Breast epithelium (tissue), 4 donors: ENCODE measurements at regions not wholly inside any gene's neighbourhood (a gene's known extent, or its start where the extent isn't known, plus 50 kb on each side); places are given as distances from the start of the nearest gene placed in this dataset.
A peak's percentile ranks its signal among the peaks of the same experiment; 100 is the strongest.
"Not testable (repeated sequence)": the region's sequence is repeated elsewhere in the genome, so short reads cannot be mapped to it uniquely, and the experiment has no call there.

Source experiments
- DNase-seq, 2 donors: peaks; one replicate each; pipeline ENCODE4 v3.0.0-alpha.2; 2019; ENCODE audit warnings: low spot score in 2 of 2
- H3K27ac ChIP-seq, 2 donors: fragments of 200-600 bp; sonication (generic) in 1 of 2; one replicate each; pipeline ENCODE4 v1.5.1; 2016 to 2019; ENCODE audit warnings: mild to moderate bottlenecking in 1 of 2
- H3K27me3 ChIP-seq, 2 donors: fragments of 200-600 bp; sonication (generic) in 1 of 2; one replicate each; pipeline versions ENCODE4 v1.5.1 to v1.6.0; 2017 to 2019; ENCODE audit warnings: control low read depth in 1 of 2, mild to moderate bottlenecking in 1 of 2
- H3K36me3 ChIP-seq: fragments of 200-600 bp; one replicate; pipeline ENCODE4 v1.5.1; 2019
- H3K4me1 ChIP-seq, 2 donors: fragments of 200-600 bp; sonication (generic); one replicate each; pipeline ENCODE4 v1.5.1; 2016 to 2019; ENCODE audit warnings: control low read depth in 1 of 2
- H3K4me3 ChIP-seq, 3 donors: fragments of 200-600 bp; sonication (generic); 1 replicate in 2 of 3; 2 replicates in 1 of 3; pipeline ENCODE4 v1.5.1; 2016 to 2019; ENCODE audit warnings: mild to moderate bottlenecking in 3 of 3, moderate library complexity in 2 of 3
- H3K9me3 ChIP-seq, 2 donors: fragments of 200-600 bp; sonication (generic) in 1 of 2; one replicate each; pipeline ENCODE4 v1.5.1; 2016 to 2019; ENCODE audit warnings: control low read depth in 1 of 2
- POLR2A ChIP-seq: fragments of 450-650 bp; IDR thresholded peaks from one replicate; pipeline ENCODE4 v1.6.1; 2016; ENCODE audit warnings: antibody characterized with exemption, mild to moderate bottlenecking, moderate library complexity
- POLR2AphosphoS5 ChIP-seq, 3 donors: sonication (generic); formaldehyde crosslinking; IDR thresholded peaks; one replicate each; pipeline ENCODE4 v1.6.1; 2017; ENCODE audit warnings: antibody characterized with exemption in 3 of 3
- intact Hi-C: fragments of 100-400 bp; cut with DNase I; formaldehyde crosslinking; loops from one replicate; pipeline ENCODE4 v1.15.1; 2023; ENCODE audit warnings: low total_unique reads
- TF ChIP-seq, protein P1 (sequence below), 3 donors: fragments of 450-650 bp; IDR thresholded peaks; one replicate each; pipeline ENCODE4 v1.5.1; 2016 to 2017; ENCODE audit warnings: antibody characterized with exemption in 3 of 3, mild to moderate bottlenecking in 3 of 3, moderate library complexity in 3 of 3

DNA sequence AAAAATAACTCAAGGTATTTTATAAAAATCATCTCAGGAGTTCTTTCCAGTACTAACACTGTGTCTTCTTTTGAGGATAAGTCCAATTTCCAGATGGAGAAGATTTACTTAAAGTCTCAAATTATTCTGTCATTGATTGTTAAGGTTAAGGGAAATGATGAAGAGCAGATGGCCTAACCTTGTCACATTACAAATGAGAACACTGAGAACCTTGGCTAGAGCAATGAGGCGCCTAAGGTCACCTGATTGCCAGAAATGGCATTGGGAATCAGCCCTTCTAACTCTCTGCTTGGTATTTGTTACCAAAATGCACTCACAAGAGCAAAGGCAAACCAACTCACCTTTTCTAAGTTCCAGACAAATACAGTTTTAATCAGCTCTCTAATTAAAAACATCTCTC, 835.1 kb downstream of the RNF144A start:
- no peaks in the 10 kb centered on the region for H3K36me3 ChIP-seq
- TF ChIP-seq POLR2A = no peak
- peak in 1 of 3 donors; percentile 74 for TF ChIP-seq POLR2AphosphoS5 (IDR thresholded peaks at IDR 0.05)
- H3K27ac ChIP-seq = no peak overlapping the region
- DNase-seq = no peak
- H3K27me3 ChIP-seq = no peaks in the 10 kb centered on the region
- peaks cover 16 to 18% of the 10 kb centered on the region in 2 donors for H3K9me3 ChIP-seq
- intact Hi-C loops = no loop called here
- H3K4me1 ChIP-seq = no peaks in the 10 kb centered on the region
- no peak overlapping the region for H3K4me3 ChIP-seq

DNA sequence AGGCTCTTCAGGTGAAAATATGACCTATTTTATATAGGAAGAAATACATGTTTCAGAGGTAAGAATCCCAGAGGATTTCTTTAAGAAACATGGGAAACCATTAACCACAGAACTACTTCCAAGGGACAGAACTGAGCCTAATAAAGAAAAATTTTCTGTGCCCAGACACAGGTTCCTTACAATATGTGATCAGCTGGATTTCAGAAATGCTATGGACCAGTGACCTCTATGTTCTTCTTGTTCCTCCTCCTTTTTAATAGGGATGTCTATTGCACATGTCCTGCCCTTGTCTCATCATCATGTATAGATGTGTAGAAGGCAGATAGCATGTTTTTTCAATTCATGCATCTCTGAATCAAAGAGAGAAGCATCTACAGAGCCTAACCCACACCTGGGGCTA, 836.6 kb downstream of the RNF144A start:
- no peaks in the 10 kb centered on the region for H3K27me3 ChIP-seq
- H3K36me3 ChIP-seq = no peaks in the 10 kb centered on the region
- TF ChIP-seq POLR2A (no peak), POLR2AphosphoS5 (IDR thresholded peaks at IDR 0.05) (no peak)
- TF ChIP-seq, protein P1, sequence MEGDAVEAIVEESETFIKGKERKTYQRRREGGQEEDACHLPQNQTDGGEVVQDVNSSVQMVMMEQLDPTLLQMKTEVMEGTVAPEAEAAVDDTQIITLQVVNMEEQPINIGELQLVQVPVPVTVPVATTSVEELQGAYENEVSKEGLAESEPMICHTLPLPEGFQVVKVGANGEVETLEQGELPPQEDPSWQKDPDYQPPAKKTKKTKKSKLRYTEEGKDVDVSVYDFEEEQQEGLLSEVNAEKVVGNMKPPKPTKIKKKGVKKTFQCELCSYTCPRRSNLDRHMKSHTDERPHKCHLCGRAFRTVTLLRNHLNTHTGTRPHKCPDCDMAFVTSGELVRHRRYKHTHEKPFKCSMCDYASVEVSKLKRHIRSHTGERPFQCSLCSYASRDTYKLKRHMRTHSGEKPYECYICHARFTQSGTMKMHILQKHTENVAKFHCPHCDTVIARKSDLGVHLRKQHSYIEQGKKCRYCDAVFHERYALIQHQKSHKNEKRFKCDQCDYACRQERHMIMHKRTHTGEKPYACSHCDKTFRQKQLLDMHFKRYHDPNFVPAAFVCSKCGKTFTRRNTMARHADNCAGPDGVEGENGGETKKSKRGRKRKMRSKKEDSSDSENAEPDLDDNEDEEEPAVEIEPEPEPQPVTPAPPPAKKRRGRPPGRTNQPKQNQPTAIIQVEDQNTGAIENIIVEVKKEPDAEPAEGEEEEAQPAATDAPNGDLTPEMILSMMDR (IDR thresholded peaks at IDR 0.05) = no peak
- H3K4me3 ChIP-seq = no peak overlapping the region
- intact Hi-C loops = no loop called here
- no peaks in the 10 kb centered on the region for H3K4me1 ChIP-seq
- H3K9me3 ChIP-seq = peaks cover 16 to 29% of the 10 kb centered on the region in 2 donors
- no peak for DNase-seq
- H3K27ac ChIP-seq = no peak overlapping the region

- H3K4me1 ChIP-seq = no peaks in the 10 kb centered on the region
- peaks cover 16 to 31% of the 10 kb centered on the region in 2 donors for H3K9me3 ChIP-seq
- intact Hi-C loops = no loop called here
- no peak for TF ChIP-seq POLR2AphosphoS5 (IDR thresholded peaks at IDR 0.05)
- TF ChIP-seq POLR2A = no peak
- no peaks in the 10 kb centered on the region for H3K27me3 ChIP-seq
- no peak overlapping the region for H3K4me3 ChIP-seq
- DNase-seq = no peak
- no peak overlapping the region for H3K27ac ChIP-seq
- no peaks in the 10 kb centered on the region for H3K36me3 ChIP-seq
Observed at GRCh38 chr2:7755879-7756278, 838.7 kb downstream of the RNF144A start.

- intact Hi-C loops = no loop called here
- DNase-seq = no peak
Observed at GRCh38 chr2:7758073-7758759, 841.0 kb downstream of the RNF144A start.

GRCh38 chr2:7759898-7760297, 842.7 kb downstream of the RNF144A start:
- Histone ChIP-seq H3K36me3 (no peaks in the 10 kb centered on the region), H3K27me3 (no peaks in the 10 kb centered on the region), H3K4me3 (no peak overlapping the region), H3K9me3 (peaks cover 10 to 33% of the 10 kb centered on the region in 2 donors), H3K27ac (no peak overlapping the region), H3K4me1 (no peaks in the 10 kb centered on the region)
- no peak for DNase-seq
- intact Hi-C loops = no loop called here
- TF ChIP-seq POLR2AphosphoS5 (IDR thresholded peaks at IDR 0.05) = peak in 1 of 3 donors; percentile 84
- TF ChIP-seq, protein P1 (IDR thresholded peaks at IDR 0.05) = no peak

More at GRCh38 chr2:7758073-7758759, 841.0 kb downstream of the RNF144A start:
- no peak overlapping the region for H3K4me3 ChIP-seq
- H3K9me3 ChIP-seq = peaks cover 17 to 32% of the 10 kb centered on the region in 2 donors
- TF ChIP-seq POLR2AphosphoS5 (IDR thresholded peaks at IDR 0.05) (no peak), POLR2A (no peak)
- H3K27me3 ChIP-seq = no peaks in the 10 kb centered on the region
- no peaks in the 10 kb centered on the region for H3K36me3 ChIP-seq
- H3K4me1 ChIP-seq = no peaks in the 10 kb centered on the region
- no peak overlapping the region for H3K27ac ChIP-seq

DNA sequence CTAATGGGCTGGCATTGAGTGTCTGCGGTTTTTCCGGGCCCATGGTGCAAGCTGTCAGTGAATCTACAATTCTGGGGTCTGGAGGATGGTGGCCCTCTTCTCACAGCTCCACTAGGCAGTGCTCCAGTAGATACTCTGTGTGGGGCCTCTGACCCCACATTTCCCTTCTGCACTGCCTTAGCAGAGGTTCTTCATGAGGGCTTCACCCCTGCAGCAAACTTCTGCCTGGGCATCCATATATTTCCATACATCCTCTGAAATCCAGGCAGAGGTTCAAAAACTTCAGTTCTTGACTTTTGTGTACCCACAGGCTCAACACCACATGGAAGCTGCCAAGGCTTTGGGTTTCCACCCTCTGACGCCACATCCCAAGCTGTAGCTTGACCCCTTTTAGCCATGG, 846.2 kb downstream of the RNF144A start:
- H3K27ac ChIP-seq, H3K36me3 ChIP-seq, H3K27me3 ChIP-seq, DNase-seq, H3K4me1 ChIP-seq, H3K4me3 ChIP-seq, intact Hi-C loops: not testable (repeated sequence)
- H3K9me3 ChIP-seq = peaks cover 10 to 25% of the 10 kb centered on the region in 2 donors

GRCh38 chr2:7765236-7765635, 848.0 kb downstream of the RNF144A start:
- TF ChIP-seq POLR2AphosphoS5 (IDR thresholded peaks at IDR 0.05) (no peak), POLR2A (no peak)
- TF ChIP-seq, protein P1 (IDR thresholded peaks at IDR 0.05) = no peak
- H3K4me3 ChIP-seq = no peak overlapping the region
- no peaks in the 10 kb centered on the region for H3K4me1 ChIP-seq
- intact Hi-C loops = no loop called here
- H3K9me3 ChIP-seq = peaks cover 10 to 20% of the 10 kb centered on the region in 2 donors
- no peaks in the 10 kb centered on the region for H3K36me3 ChIP-seq
- DNase-seq = no peak
- H3K27me3 ChIP-seq = no peaks in the 10 kb centered on the region
- no peak overlapping the region for H3K27ac ChIP-seq
